ENCODE measurements at regions not wholly inside any gene's neighbourhood (a gene's known extent, or its start where the extent isn't known, plus 50 kb on each side); places are given as distances from the start of the nearest gene placed in this dataset.

DNA sequence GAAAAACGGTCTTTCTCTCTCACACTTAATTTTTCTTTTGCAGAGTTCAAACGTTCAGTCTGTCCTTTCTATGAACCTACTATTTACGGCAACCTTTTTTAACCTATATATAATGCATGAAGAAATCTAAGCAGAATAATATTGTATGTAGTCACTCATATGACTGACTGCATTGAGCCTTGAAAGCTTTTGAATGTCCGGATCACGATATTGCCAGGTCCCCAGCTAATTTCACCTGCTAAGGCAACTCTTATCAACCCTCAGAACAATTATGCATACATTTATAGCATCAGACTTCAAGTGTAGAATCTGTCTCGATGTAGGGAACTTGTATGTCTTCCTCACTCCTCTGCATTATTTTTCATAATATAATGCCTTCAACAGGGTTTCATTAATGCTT is 1083.8 kb upstream of the KLHL29 start:
- no peaks in the 10 kb centered on the region for H3K9me3 ChIP-seq (ENCODE audit: control insufficient read depth, low read length)
- TF ChIP-seq CTCF (IDR thresholded peaks at IDR 0.05) = no peak
- no peak overlapping the region for H3K4me2 ChIP-seq (ENCODE audit: low read length)

GRCh38 chr2:22326250-22326649 is 1058.7 kb upstream of the KLHL29 start:
- Histone ChIP-seq H3K79me2 (no peaks in the 10 kb centered on the region), H3K27ac (no peak overlapping the region), H2AFZ (no peak overlapping the region), H3K9me3 (ENCODE audit: control insufficient read depth, low read length) (no peaks in the 10 kb centered on the region), H3K9ac (no peak overlapping the region), H3K4me2 (ENCODE audit: low read length) (no peak overlapping the region), H3K27me3 (ENCODE audit: control insufficient read depth, insufficient read depth, low read length) (no peaks in the 10 kb centered on the region), H3K36me3 (ENCODE audit: control insufficient read depth, insufficient read depth, low read length) (no peaks in the 10 kb centered on the region), H3K4me3 (ENCODE audit: low read depth, low read length) (no peak overlapping the region), H3K4me1 (no peaks in the 10 kb centered on the region)
- TF ChIP-seq CTCF (IDR thresholded peaks at IDR 0.05) = no peak

More for the DNA sequence above, 1083.8 kb upstream of the KLHL29 start:
- no peaks in the 10 kb centered on the region for H3K4me1 ChIP-seq
- no peak overlapping the region for H3K4me3 ChIP-seq (ENCODE audit: low read depth, low read length)
- H3K9ac ChIP-seq = no peak overlapping the region
- H2AFZ ChIP-seq = no peak overlapping the region
- H3K27me3 ChIP-seq (ENCODE audit: control insufficient read depth, insufficient read depth, low read length) = no peaks in the 10 kb centered on the region
- no peaks in the 10 kb centered on the region for H3K79me2 ChIP-seq
- no peak overlapping the region for H3K27ac ChIP-seq
- H3K36me3 ChIP-seq (ENCODE audit: control insufficient read depth, insufficient read depth, low read length) = no peaks in the 10 kb centered on the region

DNA sequence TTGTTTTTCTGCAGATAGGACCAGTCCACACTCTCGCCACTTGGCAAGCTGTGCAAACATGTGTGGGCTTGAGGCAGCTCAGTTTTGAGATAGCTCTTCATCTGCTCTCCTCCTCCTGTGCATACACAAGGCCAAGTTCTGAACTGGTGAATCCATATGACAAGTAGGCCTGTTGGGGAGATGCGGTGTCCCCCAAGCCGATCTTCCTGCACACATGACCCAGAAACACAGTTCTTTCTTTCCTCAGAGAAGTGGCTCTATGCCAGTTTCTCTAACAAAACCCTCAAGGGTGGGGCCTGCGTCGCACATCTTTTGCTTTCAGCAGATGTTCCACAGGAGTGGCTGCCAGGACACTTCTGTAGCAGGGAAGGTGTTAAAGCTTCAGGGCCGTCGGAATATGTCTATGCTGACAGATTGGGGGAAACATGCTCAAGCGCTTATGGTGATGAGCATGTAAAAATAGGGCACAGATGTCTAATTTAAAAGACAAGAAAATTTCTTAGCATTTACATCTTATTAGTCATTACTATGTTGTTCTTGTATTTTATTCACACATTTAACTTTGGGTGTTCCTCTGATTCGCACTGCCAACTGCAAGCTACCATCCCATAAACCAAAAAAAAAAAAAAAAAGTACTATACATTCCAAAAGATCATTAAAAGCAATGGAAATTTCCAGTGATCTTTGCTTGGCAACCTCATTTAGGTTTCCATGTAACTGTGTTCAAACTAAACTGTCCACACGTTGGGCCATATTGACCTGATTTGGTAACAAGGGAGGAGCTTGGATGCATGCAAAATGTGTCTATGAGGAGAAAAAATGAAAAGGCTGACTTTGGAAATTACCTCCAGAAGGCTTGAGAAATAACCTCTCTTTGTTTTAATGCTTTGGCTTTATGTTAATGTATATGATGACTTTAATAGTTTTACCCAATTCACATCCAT is 1055.5 kb upstream of the KLHL29 start:
- no peak for TF ChIP-seq CTCF (IDR thresholded peaks at IDR 0.05)
- Histone ChIP-seq H2AFZ (no peak overlapping the region), H3K9me3 (ENCODE audit: control insufficient read depth, low read length) (no peaks in the 10 kb centered on the region)

DNA sequence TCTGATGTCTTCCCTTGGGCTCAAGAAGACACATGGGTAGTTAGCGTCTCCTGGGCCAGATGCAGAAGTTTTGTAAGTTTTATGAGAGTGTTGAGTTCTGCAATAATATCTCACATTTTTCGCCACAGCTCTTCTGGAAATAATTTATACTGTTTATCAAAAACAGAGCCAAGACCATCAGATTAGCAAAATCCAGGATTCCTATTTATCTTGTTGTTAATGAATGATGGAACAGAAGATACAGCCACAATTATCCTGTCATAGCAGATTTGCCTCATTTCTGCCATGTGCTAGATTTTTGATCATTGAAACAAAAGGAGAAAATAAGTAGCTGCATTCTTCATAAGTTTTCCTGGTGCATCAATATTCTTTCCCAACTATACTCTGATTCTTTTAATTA is 1048.6 kb upstream of the KLHL29 start:
- H3K9ac ChIP-seq = no peak overlapping the region
- H3K79me2 ChIP-seq = no peaks in the 10 kb centered on the region
- H3K27ac ChIP-seq = no peak overlapping the region
- H3K4me2 ChIP-seq (ENCODE audit: low read length) = no peak overlapping the region
- H2AFZ ChIP-seq = no peak overlapping the region
- H3K27me3 ChIP-seq (ENCODE audit: control insufficient read depth, insufficient read depth, low read length) = no peaks in the 10 kb centered on the region
- TF ChIP-seq CTCF (IDR thresholded peaks at IDR 0.05) = no peak
- H3K9me3 ChIP-seq (ENCODE audit: control insufficient read depth, low read length) = no peaks in the 10 kb centered on the region
- H3K4me3 ChIP-seq (ENCODE audit: low read depth, low read length) = no peak overlapping the region
- H3K36me3 ChIP-seq (ENCODE audit: control insufficient read depth, insufficient read depth, low read length) = no peaks in the 10 kb centered on the region
- H3K4me1 ChIP-seq = no peaks in the 10 kb centered on the region

More for the DNA sequence above, 1055.5 kb upstream of the KLHL29 start:
- Histone ChIP-seq H3K79me2 (no peaks in the 10 kb centered on the region), H3K4me3 (ENCODE audit: low read depth, low read length) (no peak overlapping the region), H3K27me3 (ENCODE audit: control insufficient read depth, insufficient read depth, low read length) (no peaks in the 10 kb centered on the region), H3K27ac (no peak overlapping the region), H3K4me1 (no peaks in the 10 kb centered on the region), H3K4me2 (ENCODE audit: low read length) (no peak overlapping the region), H3K9ac (no peak overlapping the region), H3K36me3 (ENCODE audit: control insufficient read depth, insufficient read depth, low read length) (no peaks in the 10 kb centered on the region)

DNA sequence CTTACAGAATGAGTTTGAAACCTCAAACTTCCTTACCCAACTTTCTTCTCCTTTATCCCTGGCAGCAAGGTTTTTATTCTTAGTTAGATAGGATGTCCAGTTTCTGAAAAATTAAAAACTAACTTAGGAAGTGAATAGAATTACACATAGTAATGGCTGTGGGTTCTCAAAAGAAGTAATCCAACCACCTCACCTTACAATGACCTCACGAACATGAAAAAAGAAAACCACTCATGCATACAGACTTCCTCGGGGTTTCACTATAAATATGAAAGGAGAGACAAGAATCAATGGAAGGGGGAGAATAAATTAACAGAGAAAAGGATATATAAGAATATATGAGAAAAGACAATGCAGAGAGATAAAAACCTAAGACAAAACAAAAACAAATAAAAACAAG is 1044.3 kb upstream of the KLHL29 start:
- Histone ChIP-seq H3K27me3 (ENCODE audit: control insufficient read depth, insufficient read depth, low read length) (no peaks in the 10 kb centered on the region), H2AFZ (no peak overlapping the region), H3K36me3 (ENCODE audit: control insufficient read depth, insufficient read depth, low read length) (no peaks in the 10 kb centered on the region), H3K4me1 (no peaks in the 10 kb centered on the region), H3K4me2 (ENCODE audit: low read length) (no peak overlapping the region), H3K27ac (no peak overlapping the region), H3K9me3 (ENCODE audit: control insufficient read depth, low read length) (no peaks in the 10 kb centered on the region), H3K79me2 (no peaks in the 10 kb centered on the region), H3K9ac (no peak overlapping the region), H3K4me3 (ENCODE audit: low read depth, low read length) (no peak overlapping the region)
- no peak for TF ChIP-seq CTCF (IDR thresholded peaks at IDR 0.05)

All from parathyroid adenoma (tissue), 2 donors.